MM.1S (cell line): ENCODE measurements at regions not wholly inside any gene's neighbourhood (a gene's known extent, or its start where the extent isn't known, plus 50 kb on each side); places are given as distances from the start of the nearest gene placed in this dataset.

Experiments used
- CTCF ChIP-seq: fragments of 300-600 bp; sonication (generic); IDR thresholded peaks from 2 replicates; pipeline ENCODE4 v1.5.1; 2016; ENCODE audit warnings: antibody characterized with exemption, low read length, mixed read lengths
- EZH2 ChIP-seq: fragments of 300-600 bp; sonication (generic); optimal IDR thresholded peaks from 2 replicates; pipeline ENCODE3; 2017; ENCODE audit warnings: low read depth, mild to moderate bottlenecking, antibody characterized with exemption, low read length, mixed read lengths
- EZH2phosphoT487 ChIP-seq: fragments of 300-600 bp; sonication (generic); IDR thresholded peaks from 2 replicates; pipeline ENCODE4 v1.6.1; 2018; ENCODE audit warnings: antibody characterized with exemption, low read length

DNA sequence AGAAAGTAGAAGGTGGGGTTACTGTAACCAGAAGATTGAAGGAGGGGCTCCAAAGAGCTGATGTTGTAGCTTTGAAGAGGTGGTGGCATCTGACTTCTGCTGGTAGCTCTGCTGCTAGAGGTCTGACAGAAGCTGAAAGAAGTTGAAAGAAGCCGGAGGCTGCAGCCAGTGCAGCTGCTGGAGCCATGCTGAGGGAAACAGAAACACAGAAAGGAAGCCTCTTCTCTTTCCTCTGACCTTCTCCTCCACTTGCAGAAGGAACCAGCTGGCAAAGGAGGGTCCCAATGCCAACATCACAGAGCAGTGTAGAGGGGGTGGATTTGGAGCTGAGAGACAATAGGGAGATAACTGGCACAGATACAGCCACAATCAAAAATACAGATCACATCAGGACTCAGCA lies 89.3 kb upstream of the HHIP start:
- TF ChIP-seq CTCF (no peak), EZH2phosphoT487 (no peak), EZH2 (no peak)
